ENCODE measurements at regions not wholly inside any gene's neighbourhood (a gene's known extent, or its start where the extent isn't known, plus 50 kb on each side); places are given as distances from the start of the nearest gene placed in this dataset.
"Not testable (repeated sequence)": the region's sequence is repeated elsewhere in the genome, so short reads cannot be mapped to it uniquely, and the experiment has no call there.

GRCh38 chr1:95778217-95778616 lies 544.2 kb downstream of the RWDD3 start:
- H3K4me3 ChIP-seq (ENCODE audit: low read depth, low read length) = no peak overlapping the region
- TF ChIP-seq, protein P1, sequence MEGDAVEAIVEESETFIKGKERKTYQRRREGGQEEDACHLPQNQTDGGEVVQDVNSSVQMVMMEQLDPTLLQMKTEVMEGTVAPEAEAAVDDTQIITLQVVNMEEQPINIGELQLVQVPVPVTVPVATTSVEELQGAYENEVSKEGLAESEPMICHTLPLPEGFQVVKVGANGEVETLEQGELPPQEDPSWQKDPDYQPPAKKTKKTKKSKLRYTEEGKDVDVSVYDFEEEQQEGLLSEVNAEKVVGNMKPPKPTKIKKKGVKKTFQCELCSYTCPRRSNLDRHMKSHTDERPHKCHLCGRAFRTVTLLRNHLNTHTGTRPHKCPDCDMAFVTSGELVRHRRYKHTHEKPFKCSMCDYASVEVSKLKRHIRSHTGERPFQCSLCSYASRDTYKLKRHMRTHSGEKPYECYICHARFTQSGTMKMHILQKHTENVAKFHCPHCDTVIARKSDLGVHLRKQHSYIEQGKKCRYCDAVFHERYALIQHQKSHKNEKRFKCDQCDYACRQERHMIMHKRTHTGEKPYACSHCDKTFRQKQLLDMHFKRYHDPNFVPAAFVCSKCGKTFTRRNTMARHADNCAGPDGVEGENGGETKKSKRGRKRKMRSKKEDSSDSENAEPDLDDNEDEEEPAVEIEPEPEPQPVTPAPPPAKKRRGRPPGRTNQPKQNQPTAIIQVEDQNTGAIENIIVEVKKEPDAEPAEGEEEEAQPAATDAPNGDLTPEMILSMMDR (IDR thresholded peaks at IDR 0.05; ENCODE audit: borderline replicate concordance, insufficient read depth, low read depth, low read length) = no peak

DNA sequence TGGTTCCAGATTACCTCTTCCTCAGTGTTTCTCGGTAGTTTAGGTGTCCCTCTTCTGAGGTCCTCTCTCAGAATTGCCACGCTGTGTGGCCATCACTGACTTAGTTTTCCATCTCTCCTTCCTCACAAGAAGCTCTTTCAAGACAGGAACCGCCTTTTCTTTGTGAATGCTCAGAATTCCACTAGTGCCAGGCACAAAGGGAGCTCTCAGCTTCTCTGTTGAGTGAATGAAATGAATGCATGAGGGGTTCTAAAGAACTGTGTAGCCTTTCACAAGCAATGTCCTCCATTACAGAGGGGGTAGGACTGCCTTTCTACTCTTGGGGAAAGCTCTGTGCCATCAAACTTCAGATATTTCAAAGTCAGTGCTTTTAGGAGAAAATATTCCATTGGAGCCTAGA lies 546.8 kb downstream of the RWDD3 start:
- no peak overlapping the region for H3K4me3 ChIP-seq (ENCODE audit: low read depth, low read length)
- TF ChIP-seq, protein P1 (IDR thresholded peaks at IDR 0.05; ENCODE audit: borderline replicate concordance, insufficient read depth, low read depth, low read length) = no peak

GRCh38 chr1:95790136-95790535 lies 556.1 kb downstream of the RWDD3 start:
- no peak overlapping the region for H3K4me3 ChIP-seq (ENCODE audit: low read depth, low read length)
- TF ChIP-seq, protein P1 (IDR thresholded peaks at IDR 0.05; ENCODE audit: borderline replicate concordance, insufficient read depth, low read depth, low read length) = no peak

- H3K4me3 ChIP-seq (ENCODE audit: low read depth, low read length) = no peak overlapping the region
- TF ChIP-seq, protein P1 (IDR thresholded peaks at IDR 0.05; ENCODE audit: borderline replicate concordance, insufficient read depth, low read depth, low read length) = no peak
Measured at GRCh38 chr1:95793893-95794292, 559.9 kb downstream of the RWDD3 start.

DNA sequence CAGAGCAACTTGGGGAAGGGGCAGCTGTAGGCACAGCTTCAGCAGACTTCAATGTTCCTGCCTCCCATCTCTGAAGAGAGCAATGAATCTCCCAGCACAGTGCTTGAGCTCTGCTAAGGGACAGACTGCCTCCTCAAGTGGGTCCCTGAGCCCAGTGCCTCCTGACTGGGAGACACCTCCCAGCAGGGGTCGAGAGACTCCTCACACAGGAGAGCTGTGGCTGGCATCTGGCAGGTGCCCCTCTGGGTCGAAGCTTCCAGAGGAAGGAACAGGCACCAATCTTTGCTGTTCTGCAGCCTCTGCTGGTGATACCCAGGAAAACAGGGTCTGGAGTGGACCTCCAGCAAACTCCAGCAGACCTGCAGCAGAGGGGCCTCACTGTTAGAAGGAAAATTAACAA lies 563.8 kb downstream of the RWDD3 start:
- not testable (repeated sequence) for H3K4me3 ChIP-seq (ENCODE audit: low read depth, low read length)

DNA sequence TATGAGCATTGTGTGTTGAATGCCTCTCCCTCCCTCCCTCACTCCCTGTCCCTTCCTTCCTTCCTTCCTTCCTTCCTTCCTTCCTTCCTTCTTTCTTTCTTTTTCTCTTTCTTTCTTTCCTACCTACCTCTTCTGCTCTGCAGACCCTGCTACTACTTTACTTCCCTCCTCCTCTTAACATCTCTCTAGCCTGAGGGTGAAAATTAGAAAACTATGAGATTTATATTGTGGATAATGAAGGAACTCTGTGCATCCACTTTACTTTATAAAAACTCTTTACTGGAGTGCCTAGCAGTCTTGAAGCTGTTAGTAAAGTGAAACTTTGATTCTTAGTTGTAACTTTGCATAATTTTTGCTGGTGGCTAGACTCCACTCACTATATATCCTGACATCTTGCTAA lies 572.2 kb downstream of the RWDD3 start:
- no peak overlapping the region for H3K4me3 ChIP-seq (ENCODE audit: low read depth, low read length)
- TF ChIP-seq, protein P1 (IDR thresholded peaks at IDR 0.05; ENCODE audit: borderline replicate concordance, insufficient read depth, low read depth, low read length) = no peak

DNA sequence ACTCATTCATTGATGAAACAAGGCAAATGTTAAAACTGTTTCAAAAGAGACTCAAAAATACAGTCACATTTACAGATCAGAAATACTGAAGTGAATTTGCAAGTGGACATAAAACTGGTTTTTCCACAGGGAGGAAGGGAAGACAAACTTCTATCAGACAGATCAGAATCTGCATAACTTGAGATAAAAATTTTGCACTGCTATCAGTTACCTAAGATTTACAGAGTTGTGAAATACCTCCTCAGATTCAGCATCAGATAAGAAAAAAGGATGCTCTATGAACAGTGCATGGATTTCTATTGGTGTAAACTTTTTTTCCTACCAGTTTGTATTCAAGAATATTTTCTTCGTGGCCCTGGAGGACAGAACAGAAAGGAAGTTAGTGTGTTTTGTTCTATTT lies 575.4 kb downstream of the RWDD3 start:
- H3K4me3 ChIP-seq (ENCODE audit: low read depth, low read length) = no peak overlapping the region
- TF ChIP-seq, protein P1 (IDR thresholded peaks at IDR 0.05; ENCODE audit: borderline replicate concordance, insufficient read depth, low read depth, low read length) = no peak

GRCh38 chr1:95815511-95815910 lies 581.5 kb downstream of the RWDD3 start:
- TF ChIP-seq, protein P1 (IDR thresholded peaks at IDR 0.05; ENCODE audit: borderline replicate concordance, insufficient read depth, low read depth, low read length) = no peak
- no peak overlapping the region for H3K4me3 ChIP-seq (ENCODE audit: low read depth, low read length)
